ENCODE measurements at regions not wholly inside any gene's neighbourhood (a gene's known extent, or its start where the extent isn't known, plus 50 kb on each side); places are given as distances from the start of the nearest gene placed in this dataset.

DNA sequence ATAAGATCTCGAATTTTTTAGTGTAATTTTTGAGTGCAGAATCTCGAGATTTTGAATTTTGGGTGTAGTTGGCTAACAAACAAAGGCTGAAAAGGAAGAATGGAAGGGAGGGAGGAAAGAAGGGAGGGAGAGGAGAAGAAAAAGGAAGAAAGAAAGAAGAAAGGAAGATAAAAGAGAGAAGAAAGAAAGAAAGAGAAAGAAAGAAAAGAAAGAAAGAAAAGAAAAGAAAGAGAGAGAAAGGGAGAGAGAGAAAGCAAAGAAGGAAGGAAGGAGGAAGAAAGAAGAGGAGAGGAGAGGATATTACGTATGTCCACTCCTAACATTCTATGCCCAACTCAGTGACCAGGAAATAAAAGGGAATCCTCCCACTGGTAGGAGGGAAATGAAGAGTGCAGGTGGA is 169.6 kb downstream of the TBXT start:
- Histone ChIP-seq H3K36me3 (ENCODE audit: control insufficient read depth, insufficient read depth, low read length, severe bottlenecking) (no peaks in the 10 kb centered on the region), H3K9me3 (ENCODE audit: control insufficient read depth, low read length) (no peaks in the 10 kb centered on the region), H3K4me1 (ENCODE audit: control insufficient read depth, insufficient read depth, low read length) (no peaks in the 10 kb centered on the region), H3K27me3 (replicated peaks; ENCODE audit: control insufficient read depth, insufficient read depth, low read length) (no peaks in the 10 kb centered on the region), H3K4me3 (ENCODE audit: low read length) (no peak overlapping the region), H3K9ac (ENCODE audit: low read length) (no peak overlapping the region)
- no peak for DNase-seq (ENCODE audit: low read depth)

DNA sequence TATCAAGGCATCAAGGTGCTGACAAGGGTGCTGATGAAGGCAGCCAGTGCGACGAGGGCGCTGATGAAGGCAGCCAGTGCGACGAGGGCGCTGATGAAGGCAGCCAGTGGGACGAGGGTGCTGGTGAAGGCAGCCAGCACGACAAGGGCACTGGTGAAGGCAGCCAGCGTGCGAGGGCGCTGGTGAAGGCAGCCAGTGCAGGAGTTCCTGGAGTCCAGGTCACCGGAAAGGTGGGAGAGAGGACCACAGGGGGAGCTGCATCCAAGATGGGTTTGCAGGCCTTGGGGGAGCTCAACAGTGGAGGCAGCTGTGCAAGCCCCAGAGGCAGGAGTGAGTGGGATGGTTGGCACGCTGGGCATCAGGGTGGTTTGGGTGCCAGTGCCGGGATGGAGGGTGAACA is 176.3 kb downstream of the TBXT start:
- no peak overlapping the region for H3K9ac ChIP-seq (ENCODE audit: low read length)
- H3K4me1 ChIP-seq (ENCODE audit: control insufficient read depth, insufficient read depth, low read length) = peaks cover 9% of the 10 kb centered on the region
- H3K9me3 ChIP-seq (ENCODE audit: control insufficient read depth, low read length) = peaks cover 3% of the 10 kb centered on the region
- no peak for DNase-seq (ENCODE audit: low read depth)
- no peak overlapping the region for H3K4me3 ChIP-seq (ENCODE audit: low read length)
- H3K27me3 ChIP-seq (replicated peaks; ENCODE audit: control insufficient read depth, insufficient read depth, low read length) = peaks cover 36% of the 10 kb centered on the region
- H3K36me3 ChIP-seq (ENCODE audit: control insufficient read depth, insufficient read depth, low read length, severe bottlenecking) = no peaks in the 10 kb centered on the region

DNA sequence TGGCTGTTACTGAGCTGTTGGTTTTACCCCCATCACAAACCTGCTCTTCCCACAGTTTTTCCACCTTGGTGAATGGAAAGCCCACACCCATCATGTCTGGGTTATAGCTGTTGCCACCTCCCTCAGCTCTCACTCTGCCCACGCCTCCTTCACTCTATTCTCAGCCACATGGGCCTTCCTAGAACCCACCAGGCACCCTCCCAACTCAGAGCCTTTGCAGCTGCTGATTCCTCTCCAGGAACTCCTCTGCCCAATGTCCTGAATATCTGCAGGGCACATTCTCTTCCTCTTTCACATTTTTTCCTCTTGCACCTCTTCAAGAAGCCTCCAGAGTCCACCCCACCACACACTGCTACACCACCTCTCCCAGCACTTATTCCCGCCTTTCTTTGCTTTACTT is 177.4 kb downstream of the TBXT start:
- Histone ChIP-seq H3K9ac (ENCODE audit: low read length) (no peak overlapping the region), H3K36me3 (ENCODE audit: control insufficient read depth, insufficient read depth, low read length, severe bottlenecking) (no peaks in the 10 kb centered on the region), H3K4me3 (ENCODE audit: low read length) (no peak overlapping the region), H3K9me3 (ENCODE audit: control insufficient read depth, low read length) (peaks cover 3% of the 10 kb centered on the region), H3K4me1 (ENCODE audit: control insufficient read depth, insufficient read depth, low read length) (peaks cover 9% of the 10 kb centered on the region), H3K27me3 (replicated peaks; ENCODE audit: control insufficient read depth, insufficient read depth, low read length) (peaks cover 37% of the 10 kb centered on the region)
- no peak for DNase-seq (ENCODE audit: low read depth)

DNA sequence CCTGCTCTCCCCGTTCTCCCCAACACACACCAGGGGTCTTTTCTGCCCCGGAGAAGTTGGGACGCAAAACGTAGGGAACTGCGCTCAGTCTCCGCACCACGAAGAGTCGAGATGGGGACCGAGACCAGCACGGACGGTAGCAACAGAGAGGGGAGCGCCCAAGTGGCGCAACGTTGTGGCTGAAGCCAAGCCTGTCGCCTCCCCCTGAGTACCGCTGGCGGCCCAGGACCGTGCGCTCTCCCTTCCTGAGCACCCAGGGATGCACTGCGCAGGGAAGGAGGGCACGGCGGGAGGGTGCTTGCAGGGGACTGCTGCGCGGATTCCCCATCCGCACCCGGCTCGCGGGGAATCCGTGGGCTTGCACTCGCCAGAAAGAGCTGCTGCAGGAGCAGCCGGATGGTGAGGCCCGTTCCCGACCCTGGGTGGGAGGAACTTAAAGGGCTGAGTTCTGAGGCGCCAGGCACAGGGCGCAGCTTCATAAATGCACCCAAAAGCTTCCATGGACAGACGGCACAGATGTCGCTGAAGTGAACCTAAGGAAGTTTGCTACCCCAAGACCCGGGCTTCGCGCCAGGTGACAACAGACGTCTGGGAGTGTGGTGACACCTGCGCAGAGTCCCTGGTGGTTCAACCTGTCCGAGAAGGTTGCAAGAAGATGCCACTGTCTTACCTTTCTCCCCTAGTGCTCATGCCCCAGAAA is 178.7 kb downstream of the TBXT start:
- no peaks in the 10 kb centered on the region for H3K36me3 ChIP-seq (ENCODE audit: control insufficient read depth, insufficient read depth, low read length, severe bottlenecking)
- H3K9me3 ChIP-seq (ENCODE audit: control insufficient read depth, low read length) = peaks cover 3% of the 10 kb centered on the region
- no peak for DNase-seq (ENCODE audit: low read depth)
- H3K4me3 ChIP-seq (ENCODE audit: low read length) = no peak overlapping the region
- peaks cover 9% of the 10 kb centered on the region for H3K4me1 ChIP-seq (ENCODE audit: control insufficient read depth, insufficient read depth, low read length)
- H3K27me3 ChIP-seq (replicated peaks; ENCODE audit: control insufficient read depth, insufficient read depth, low read length) = peaks cover 37% of the 10 kb centered on the region
- no peak overlapping the region for H3K9ac ChIP-seq (ENCODE audit: low read length)

DNA sequence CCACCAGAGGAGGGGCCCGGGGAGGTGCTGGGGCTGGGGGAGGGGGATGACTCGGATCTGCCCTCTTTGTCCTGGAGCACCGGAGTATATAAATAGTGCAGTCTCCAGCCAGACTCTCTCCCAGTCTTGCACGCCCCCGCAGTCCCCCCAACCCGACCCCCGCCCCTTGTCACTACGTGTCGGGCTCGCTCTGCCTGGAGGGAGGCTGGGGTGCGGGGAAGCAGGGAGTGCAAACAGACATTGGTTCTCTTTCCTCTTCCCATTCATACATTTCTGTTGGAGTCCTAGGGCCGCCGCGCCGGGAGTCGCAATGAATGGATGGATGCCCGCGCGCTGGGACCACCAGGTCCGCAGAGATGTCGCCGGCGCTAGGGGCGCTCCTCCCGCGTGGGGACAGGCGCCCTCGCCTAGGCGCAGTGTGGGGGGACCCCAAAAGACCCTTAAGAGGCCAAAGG is 179.3 kb downstream of the TBXT start:
- H3K4me3 ChIP-seq (ENCODE audit: low read length) = no peak overlapping the region
- DNase-seq (ENCODE audit: low read depth) = no peak

DNA sequence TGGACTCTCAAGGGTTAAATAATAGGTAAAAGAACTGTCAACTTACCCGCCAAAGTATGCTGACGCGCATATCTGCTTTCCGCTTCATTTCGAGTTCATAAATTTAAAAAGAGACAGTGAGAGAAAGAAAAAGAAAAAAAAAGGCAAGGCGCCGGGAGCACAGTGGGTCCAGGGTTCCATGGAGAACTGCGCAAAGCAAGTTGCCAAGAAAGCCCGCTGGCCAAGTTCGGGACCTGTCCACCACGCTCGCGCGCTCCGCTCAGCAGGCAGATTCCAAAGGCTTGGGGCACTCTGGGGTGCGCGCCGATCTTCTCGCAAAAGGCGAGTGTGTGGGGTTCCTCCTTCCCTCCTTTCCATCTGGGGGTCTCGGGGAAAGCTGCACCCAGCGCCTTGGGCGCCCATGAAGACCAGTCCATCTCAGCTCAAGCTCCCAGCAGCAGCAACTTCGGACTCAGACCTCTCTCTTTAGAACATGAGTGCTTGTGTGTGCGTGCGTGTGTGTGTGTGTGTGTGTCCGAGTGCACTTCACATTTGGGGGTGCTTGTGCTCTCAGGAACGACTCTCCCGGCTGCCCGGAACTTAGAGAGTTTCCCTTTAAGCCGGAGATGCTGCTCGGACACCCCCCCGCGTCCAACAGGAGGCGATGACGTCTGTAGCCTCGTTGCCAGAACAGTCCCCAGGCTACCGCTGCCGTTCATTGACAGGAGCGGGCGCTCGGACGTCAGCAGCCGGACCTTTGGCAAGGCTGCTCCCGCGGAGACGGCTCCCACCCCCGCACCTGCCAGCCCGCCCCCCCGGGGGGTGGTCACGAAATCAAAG is 180.0 kb downstream of the TBXT start:
- H3K27me3 ChIP-seq (replicated peaks; ENCODE audit: control insufficient read depth, insufficient read depth, low read length) = peaks cover 37% of the 10 kb centered on the region
- peak overlapping the region; percentile 78 for H3K4me3 ChIP-seq (ENCODE audit: low read length)
- DNase-seq (ENCODE audit: low read depth) = peak; percentile 3
- no peak overlapping the region for H3K9ac ChIP-seq (ENCODE audit: low read length)
- H3K36me3 ChIP-seq (ENCODE audit: control insufficient read depth, insufficient read depth, low read length, severe bottlenecking) = no peaks in the 10 kb centered on the region
- peaks cover 9% of the 10 kb centered on the region for H3K4me1 ChIP-seq (ENCODE audit: control insufficient read depth, insufficient read depth, low read length)
- peaks cover 3% of the 10 kb centered on the region for H3K9me3 ChIP-seq (ENCODE audit: control insufficient read depth, low read length)

More for the DNA sequence above, 179.3 kb downstream of the TBXT start:
- Histone ChIP-seq H3K36me3 (ENCODE audit: control insufficient read depth, insufficient read depth, low read length, severe bottlenecking) (no peaks in the 10 kb centered on the region), H3K9me3 (ENCODE audit: control insufficient read depth, low read length) (peaks cover 3% of the 10 kb centered on the region), H3K4me1 (ENCODE audit: control insufficient read depth, insufficient read depth, low read length) (peaks cover 9% of the 10 kb centered on the region), H3K27me3 (replicated peaks; ENCODE audit: control insufficient read depth, insufficient read depth, low read length) (peaks cover 37% of the 10 kb centered on the region), H3K9ac (ENCODE audit: low read length) (no peak overlapping the region)

DNA sequence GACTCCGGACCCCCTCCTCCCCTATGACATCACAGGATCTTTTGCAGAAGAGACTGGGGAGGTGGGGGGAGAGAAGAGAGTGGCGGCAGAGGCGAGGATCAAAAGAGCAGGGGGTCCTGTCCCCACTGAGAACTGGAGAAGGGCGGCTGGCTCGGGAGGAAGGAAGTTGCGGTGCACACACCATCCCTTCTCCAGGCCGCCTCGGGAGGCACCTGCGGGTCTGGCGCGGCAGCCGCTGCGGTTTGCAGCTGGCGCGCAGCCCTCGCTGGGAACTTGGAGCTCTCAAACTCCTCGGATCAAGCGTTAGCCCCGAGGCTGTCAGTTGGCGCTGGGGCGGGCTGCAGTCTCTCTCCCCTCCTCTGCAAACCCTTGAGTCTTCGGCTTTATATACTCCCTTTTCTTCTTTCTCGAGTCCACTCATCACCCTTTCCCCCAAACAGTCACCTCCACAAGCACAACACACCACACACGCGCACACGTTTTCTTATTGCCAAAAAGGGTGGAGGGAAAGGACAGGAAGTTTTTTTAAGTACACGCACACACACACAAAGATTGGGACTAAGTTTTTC is 180.7 kb downstream of the TBXT start:
- Histone ChIP-seq H3K36me3 (ENCODE audit: control insufficient read depth, insufficient read depth, low read length, severe bottlenecking) (no peaks in the 10 kb centered on the region), H3K4me1 (ENCODE audit: control insufficient read depth, insufficient read depth, low read length) (peaks cover 9% of the 10 kb centered on the region), H3K27me3 (replicated peaks; ENCODE audit: control insufficient read depth, insufficient read depth, low read length) (peaks cover 37% of the 10 kb centered on the region), H3K9ac (ENCODE audit: low read length) (no peak overlapping the region), H3K4me3 (ENCODE audit: low read length) (peak overlapping the region; percentile 78), H3K9me3 (ENCODE audit: control insufficient read depth, low read length) (peaks cover 3% of the 10 kb centered on the region)
- DNase-seq (ENCODE audit: low read depth) = no peak

DNA sequence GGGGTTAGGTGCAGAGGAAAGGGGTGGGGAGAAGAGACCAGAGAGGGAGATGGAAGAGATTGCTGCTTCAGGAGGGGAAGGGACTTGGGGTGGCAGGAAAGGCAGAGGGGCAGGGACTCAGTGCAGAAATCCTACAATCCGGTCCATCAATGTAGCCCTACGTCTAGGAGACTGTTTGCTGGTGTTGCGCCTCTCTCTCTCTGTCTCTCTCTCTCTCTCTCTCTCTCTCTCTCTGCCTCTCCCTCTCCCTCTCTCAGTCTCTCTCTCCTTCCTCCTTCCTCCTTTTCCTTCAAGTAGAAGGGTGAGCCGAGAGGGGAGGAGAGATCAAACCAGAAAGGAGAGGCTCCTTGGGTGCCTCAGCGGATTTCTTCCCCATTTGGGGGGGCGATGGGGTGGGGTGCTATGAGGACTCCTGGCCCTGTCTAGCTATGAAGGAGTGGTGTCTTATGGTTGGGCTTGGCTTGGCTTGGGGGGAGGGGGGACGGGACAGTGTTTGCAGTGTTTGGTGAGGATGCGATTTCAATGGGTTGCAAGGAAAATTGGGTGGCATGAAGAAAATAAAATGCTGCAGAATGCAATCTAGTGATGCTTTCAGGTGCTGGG is 181.2 kb downstream of the TBXT start:
- Histone ChIP-seq H3K4me3 (ENCODE audit: low read length) (no peak overlapping the region), H3K27me3 (replicated peaks; ENCODE audit: control insufficient read depth, insufficient read depth, low read length) (peaks cover 37% of the 10 kb centered on the region), H3K36me3 (ENCODE audit: control insufficient read depth, insufficient read depth, low read length, severe bottlenecking) (no peaks in the 10 kb centered on the region), H3K4me1 (ENCODE audit: control insufficient read depth, insufficient read depth, low read length) (peaks cover 9% of the 10 kb centered on the region), H3K9me3 (ENCODE audit: control insufficient read depth, low read length) (peaks cover 3% of the 10 kb centered on the region), H3K9ac (ENCODE audit: low read length) (no peak overlapping the region)
- no peak for DNase-seq (ENCODE audit: low read depth)

DNA sequence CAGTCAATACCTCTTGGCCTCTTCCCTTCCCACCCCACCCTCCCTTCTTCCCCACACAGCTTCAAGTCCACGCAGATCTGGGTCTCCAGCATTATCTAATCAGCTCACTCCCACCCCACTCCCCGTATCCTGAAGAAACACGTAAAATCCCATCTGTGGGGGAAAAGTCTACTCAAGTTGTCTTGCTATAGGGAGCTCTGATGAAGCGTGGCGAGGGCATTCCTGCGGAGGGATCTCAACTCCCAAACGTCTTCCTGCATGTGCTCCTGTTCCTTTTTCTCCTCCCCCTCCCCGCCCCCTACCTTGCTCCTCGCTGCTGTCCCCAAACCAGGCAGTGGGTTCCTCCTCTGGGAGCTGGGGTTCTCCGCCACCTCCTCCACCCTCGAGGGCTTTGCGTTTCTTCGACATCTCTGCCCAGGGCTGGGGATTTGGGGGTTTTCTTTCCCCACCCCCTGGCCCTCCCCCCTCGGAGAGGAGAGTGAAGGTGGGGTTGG is 181.8 kb downstream of the TBXT start:
- Histone ChIP-seq H3K4me1 (ENCODE audit: control insufficient read depth, insufficient read depth, low read length) (peaks cover 9% of the 10 kb centered on the region), H3K36me3 (ENCODE audit: control insufficient read depth, insufficient read depth, low read length, severe bottlenecking) (no peaks in the 10 kb centered on the region), H3K9ac (ENCODE audit: low read length) (no peak overlapping the region), H3K4me3 (ENCODE audit: low read length) (no peak overlapping the region), H3K27me3 (replicated peaks; ENCODE audit: control insufficient read depth, insufficient read depth, low read length) (peaks cover 34% of the 10 kb centered on the region), H3K9me3 (ENCODE audit: control insufficient read depth, low read length) (peaks cover 3% of the 10 kb centered on the region)
- no peak for DNase-seq (ENCODE audit: low read depth)

DNA sequence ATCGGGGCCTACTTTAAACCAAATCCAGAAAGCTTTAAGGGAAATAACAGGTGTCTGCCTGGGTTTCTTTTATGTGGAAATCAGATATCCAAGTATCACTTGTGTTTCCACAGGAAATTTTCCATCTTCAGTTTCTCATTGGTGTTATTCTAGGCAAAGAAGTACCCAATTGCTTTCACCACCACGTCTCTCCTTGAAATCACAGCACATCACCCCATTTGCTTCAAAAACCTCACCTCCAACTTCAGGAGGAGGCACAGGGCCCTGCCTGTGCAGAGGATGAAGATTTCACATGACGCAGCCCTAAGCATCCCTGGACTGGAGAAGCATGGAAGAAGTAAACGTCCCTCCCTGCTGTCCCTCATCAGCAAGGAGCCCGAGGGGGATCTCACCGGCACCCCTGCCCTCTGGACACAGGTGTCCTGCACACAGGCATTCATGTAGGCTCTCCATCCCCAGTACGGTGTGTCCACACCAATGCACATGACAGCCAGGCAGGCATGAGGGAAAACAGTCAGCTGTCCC is 182.3 kb downstream of the TBXT start:
- Histone ChIP-seq H3K9me3 (ENCODE audit: control insufficient read depth, low read length) (peaks cover 3% of the 10 kb centered on the region), H3K36me3 (ENCODE audit: control insufficient read depth, insufficient read depth, low read length, severe bottlenecking) (no peaks in the 10 kb centered on the region), H3K9ac (ENCODE audit: low read length) (no peak overlapping the region), H3K4me1 (ENCODE audit: control insufficient read depth, insufficient read depth, low read length) (peaks cover 9% of the 10 kb centered on the region), H3K4me3 (ENCODE audit: low read length) (no peak overlapping the region), H3K27me3 (replicated peaks; ENCODE audit: control insufficient read depth, insufficient read depth, low read length) (peaks cover 29% of the 10 kb centered on the region)
- no peak for DNase-seq (ENCODE audit: low read depth)

All from adipocyte (in vitro differentiated cells).